ENCODE measurements at regions not wholly inside any gene's neighbourhood (a gene's known extent, or its start where the extent isn't known, plus 50 kb on each side); places are given as distances from the start of the nearest gene placed in this dataset.

- TF ChIP-seq REXO4 (CRISPR knock-in tag; IDR thresholded peaks at IDR 0.05; ENCODE audit: borderline replicate concordance) (no peak), RFXANK (CRISPR knock-in tag; IDR thresholded peaks at IDR 0.05) (no peak), POGK (CRISPR knock-in tag; conservative IDR thresholded peaks at IDR 0.05) (no peak), ZNF510 (CRISPR knock-in tag; IDR thresholded peaks at IDR 0.05; ENCODE audit: low read depth) (no peak)
- TF ChIP-seq, protein P1, sequence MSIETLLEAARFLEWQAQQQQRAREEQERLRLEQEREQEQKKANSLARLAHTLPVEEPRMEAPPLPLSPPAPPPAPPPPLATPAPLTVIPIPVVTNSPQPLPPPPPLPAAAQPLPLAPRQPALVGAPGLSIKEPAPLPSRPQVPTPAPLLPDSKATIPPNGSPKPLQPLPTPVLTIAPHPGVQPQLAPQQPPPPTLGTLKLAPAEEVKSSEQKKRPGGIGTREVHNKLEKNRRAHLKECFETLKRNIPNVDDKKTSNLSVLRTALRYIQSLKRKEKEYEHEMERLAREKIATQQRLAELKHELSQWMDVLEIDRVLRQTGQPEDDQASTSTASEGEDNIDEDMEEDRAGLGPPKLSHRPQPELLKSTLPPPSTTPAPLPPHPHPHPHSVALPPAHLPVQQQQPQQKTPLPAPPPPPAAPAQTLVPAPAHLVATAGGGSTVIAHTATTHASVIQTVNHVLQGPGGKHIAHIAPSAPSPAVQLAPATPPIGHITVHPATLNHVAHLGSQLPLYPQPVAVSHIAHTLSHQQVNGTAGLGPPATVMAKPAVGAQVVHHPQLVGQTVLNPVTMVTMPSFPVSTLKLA (IDR thresholded peaks at IDR 0.05): no peak
These were observed 353.1 kb downstream of the SEC23A start (continued) for GRCh38 chr14:38749936-38750335.

GRCh38 chr14:38745861-38746260, 357.2 kb downstream of the SEC23A start:
- Histone ChIP-seq H3K9ac (ENCODE audit: insufficient read depth, low read depth, low read length) (no peak overlapping the region), H3K4me1 (ENCODE audit: insufficient read depth, low read length) (no peaks in the 10 kb centered on the region), H3K27me3 (ENCODE audit: control insufficient read depth in 1 of 2, insufficient read depth in 2 of 2, low read length in 2 of 2) (no peaks in the 10 kb centered on the region), H2AFZ (ENCODE audit: low read length) (no peak overlapping the region), H3K4me3 (replicated peaks in 1 of 3; ENCODE audit: insufficient read depth in 1 of 3, low read depth in 2 of 3, low read length in 3 of 3) (no peak overlapping the region), H3K9me3 (ENCODE audit: low read length) (no peaks in the 10 kb centered on the region), H3K79me2 (ENCODE audit: insufficient read depth, low read length) (no peaks in the 10 kb centered on the region), H3K27ac (ENCODE audit: extremely low read length, insufficient read depth, low read length) (no peak overlapping the region), H3K4me2 (ENCODE audit: low read depth, low read length) (no peak overlapping the region), H3K36me3 (replicated peaks in 1 of 2; ENCODE audit: control insufficient read depth in 1 of 2, insufficient read depth in 2 of 2, low read length in 2 of 2) (no peaks in the 10 kb centered on the region), H4K20me1 (ENCODE audit: insufficient read depth, low read length) (no peaks in the 10 kb centered on the region)
- WGBS (ENCODE audit: low lambda C conversion rate): 0% methylated on average over 1 of the region's 1 CpG
- in situ Hi-C loops (cut with HindIII; ENCODE audit: extremely low pct_ligation_motif_present, low pct_unique_long_range_greater_than_20kb) (no loop called here), intact Hi-C loops (cut with micrococcal nuclease; ENCODE audit: unreplicated experiment) (no loop called here)
- no TSS peak for BruUV-seq (replicated peaks)
- POLR2A ChIA-PET: no interaction called here
- ATAC-seq (no peak), DNase-seq (ENCODE audit: low spot score) (no peak), FAIRE-seq (no peak)
- TF ChIP-seq JUND (CRISPR knock-in tag; IDR thresholded peaks at IDR 0.05) (no peak), ELF4 (CRISPR knock-in tag; IDR thresholded peaks at IDR 0.05; ENCODE audit: borderline replicate concordance) (no peak), TARDBP (CRISPR knock-in tag; IDR thresholded peaks at IDR 0.05) (no peak), GLI4 (CRISPR knock-in tag; IDR thresholded peaks at IDR 0.05; ENCODE audit: borderline replicate concordance) (no peak), ZNF280B (CRISPR knock-in tag; IDR thresholded peaks at IDR 0.05; ENCODE audit: borderline replicate concordance) (no peak), FOSL1 (CRISPR knock-in tag; IDR thresholded peaks at IDR 0.05; ENCODE audit: borderline replicate concordance) (no peak), NR3C1 (CRISPR knock-in tag; IDR thresholded peaks at IDR 0.05) (no peak), ISX (CRISPR knock-in tag; conservative IDR thresholded peaks at IDR 0.05) (no peak)
- TF ChIP-seq, protein P2, sequence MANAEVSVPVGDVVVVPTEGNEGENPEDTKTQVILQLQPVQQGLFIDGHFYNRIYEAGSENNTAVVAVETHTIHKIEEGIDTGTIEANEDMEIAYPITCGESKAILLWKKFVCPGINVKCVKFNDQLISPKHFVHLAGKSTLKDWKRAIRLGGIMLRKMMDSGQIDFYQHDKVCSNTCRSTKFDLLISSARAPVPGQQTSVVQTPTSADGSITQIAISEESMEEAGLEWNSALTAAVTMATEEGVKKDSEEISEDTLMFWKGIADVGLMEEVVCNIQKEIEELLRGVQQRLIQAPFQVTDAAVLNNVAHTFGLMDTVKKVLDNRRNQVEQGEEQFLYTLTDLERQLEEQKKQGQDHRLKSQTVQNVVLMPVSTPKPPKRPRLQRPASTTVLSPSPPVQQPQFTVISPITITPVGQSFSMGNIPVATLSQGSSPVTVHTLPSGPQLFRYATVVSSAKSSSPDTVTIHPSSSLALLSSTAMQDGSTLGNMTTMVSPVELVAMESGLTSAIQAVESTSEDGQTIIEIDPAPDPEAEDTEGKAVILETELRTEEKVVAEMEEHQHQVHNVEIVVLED (CRISPR knock-in tag; IDR thresholded peaks at IDR 0.05; ENCODE audit: borderline replicate concordance): no peak
- CTCF ChIA-PET (ENCODE audit: low intra/inter-chr PET ratio, low total read pairs): no interaction called here

All from HepG2 (cell line).